GM21619 (cell line): ENCODE measurements at regions not wholly inside any gene's neighbourhood (a gene's known extent, or its start where the extent isn't known, plus 50 kb on each side); places are given as distances from the start of the nearest gene placed in this dataset.
A peak's percentile ranks its signal among the peaks of the same experiment; 100 is the strongest.

Experiments
- ATAC-seq: cut with Tn5 transposase; IDR thresholded peaks from one replicate; pipeline ENCODE4 v1.9.1; 2021; ENCODE audit not compliant: unreplicated experiment

DNA sequence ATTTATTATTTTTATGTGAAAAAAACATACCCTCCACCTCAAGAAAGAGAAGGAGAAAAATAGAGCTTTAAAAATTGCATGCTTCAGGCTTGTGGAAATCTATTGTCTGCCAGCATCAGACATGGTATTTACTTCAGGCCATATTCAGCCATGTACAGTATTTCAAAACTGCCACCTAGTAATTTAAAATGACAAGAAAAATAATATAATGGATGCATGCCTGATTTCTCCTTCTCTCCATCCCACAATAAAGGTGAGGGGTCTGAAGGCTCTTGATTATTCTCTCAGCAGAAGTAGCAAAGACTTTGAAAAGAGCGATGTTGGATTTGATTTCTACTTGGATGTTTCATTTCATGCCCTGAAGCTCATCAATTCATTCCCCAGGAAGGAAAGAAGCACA lies 250.7 kb downstream of the TBC1D4 start:
- no peak for ATAC-seq

DNA sequence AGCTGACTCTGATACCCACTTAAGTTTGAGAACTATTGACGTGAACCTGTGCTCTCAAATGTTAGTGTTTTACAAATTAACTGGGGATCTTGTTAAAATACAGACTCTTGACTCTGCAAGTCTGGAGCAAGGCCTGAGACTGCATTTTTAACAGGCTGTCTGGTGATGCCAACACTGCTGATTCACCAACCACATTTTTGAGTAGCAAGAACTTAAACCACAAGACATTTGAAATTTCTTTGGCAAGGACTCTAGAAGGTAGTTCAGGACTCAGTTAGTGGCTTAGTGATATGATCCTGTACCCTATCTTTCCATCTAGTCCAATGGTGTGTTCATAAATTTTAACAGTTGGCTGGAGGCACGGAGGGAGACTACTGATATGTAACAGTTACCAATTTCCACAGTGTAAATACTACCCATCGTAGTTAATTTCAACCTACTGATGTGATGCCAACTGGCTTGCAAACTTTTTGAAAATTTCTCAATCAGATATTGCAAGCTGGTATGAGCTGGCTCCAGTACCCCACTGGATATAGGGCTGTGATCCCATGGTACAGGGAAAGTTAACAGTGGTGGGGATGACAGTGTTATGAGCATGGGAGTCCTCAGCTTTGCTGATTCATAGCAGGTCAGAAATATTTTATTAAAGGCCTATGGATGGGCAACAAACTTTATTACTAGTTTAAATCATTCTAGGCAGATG lies 255.1 kb downstream of the TBC1D4 start:
- ATAC-seq, result no peak

DNA sequence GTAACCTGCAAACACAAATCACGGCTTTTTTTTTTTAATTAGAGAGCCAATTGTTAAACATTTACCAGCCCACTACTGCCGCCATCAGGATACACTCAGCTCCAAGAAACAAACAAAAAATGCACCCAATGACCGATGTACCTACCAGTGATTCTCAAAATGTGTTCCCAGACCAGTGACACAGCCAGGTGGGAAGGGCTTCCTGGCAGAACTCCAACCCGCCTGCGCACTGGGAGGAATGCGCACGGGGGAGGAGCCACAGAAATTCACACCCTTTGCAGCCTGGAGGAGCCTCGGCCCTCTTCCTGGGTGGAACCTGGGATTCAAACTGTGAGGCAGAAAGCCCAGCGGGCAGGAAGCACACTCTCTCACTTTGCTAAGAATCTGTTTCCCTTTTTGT lies 255.9 kb downstream of the TBC1D4 start:
- ATAC-seq, result no peak

DNA sequence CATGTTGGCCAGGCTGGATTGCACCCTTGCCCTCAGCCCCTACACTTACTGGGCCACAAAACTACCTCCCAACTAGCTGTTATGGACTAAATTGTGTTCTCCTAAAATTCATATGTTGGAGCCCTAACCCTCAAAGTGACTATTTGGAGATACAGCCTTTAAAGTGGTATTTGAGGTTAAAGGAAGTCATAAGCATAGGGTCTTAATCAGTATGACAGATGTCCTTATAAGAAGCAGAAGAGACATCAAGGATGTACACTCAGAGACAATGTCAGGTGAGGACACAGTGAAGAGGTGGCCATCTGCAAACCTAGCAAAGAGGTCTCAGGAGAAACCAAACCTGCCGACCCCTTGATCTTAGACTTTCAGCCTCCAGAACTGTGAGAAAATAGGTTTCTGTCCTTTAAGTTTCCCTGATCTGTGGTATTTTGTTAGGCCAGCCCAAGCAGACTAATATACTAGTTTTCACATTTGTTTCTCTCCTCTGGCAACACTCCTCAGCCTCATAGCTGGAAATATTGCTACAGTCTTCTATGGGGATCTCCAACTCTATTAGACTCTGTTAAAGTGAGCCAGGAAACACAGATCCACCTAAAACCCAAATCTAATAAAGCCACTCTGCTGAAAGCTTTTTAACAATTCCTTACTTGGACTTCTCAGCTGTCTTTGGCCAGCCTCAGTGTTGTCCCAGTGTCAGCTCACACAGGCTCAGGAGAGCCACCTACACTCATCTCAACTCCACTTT lies 256.5 kb downstream of the TBC1D4 start:
- ATAC-seq, result no peak

DNA sequence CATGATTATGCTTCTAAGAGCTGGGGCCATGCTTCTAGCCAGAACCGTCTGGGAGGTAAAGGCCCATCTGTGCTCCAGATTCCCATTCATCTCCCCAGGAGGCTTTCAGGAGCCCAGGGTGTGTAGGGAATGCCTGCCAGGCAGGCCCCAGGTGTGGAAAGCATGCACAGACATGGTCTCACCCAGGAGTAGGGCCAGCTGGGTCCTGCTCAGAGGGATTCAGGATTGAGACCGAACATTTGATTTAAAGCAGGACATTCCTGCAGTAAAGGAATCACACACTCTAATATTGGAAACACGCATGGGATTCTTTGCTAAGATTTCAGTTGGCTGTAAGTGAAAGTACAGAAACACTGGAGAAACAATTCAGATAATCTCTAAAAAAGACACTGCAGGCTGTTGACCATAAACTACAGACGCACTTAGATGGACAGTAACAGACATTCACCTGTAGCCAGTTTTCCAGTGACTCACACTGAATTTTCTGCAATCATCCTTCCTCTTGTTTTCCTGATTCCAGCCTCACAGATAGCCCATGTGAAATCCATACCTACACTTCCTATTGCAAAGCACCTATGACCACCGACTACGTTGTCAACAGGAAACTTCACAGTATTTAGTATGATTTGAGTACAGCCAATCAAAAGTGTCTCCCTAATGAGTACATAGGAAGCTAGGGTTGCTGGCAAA lies 257.8 kb downstream of the TBC1D4 start:
- no peak for ATAC-seq

DNA sequence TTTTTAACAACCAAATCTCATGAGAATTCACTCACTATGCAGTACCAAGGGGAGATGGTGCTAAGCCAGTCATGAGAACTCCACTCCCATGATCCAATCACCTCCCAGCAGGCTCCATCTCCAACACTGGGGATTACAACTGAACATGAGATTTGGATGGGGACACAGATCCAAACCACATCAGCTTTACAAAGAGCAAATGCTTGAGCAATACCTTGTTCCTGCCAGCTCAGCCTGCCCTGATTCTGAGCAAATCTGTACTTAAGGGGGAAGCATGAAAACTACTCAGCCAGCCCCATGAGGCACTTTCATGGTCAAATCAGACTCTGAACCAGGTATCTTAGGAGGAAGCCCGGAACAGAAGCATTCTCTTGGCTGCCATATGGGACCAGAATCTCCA lies 259.9 kb downstream of the TBC1D4 start:
- ATAC-seq, result no peak

DNA sequence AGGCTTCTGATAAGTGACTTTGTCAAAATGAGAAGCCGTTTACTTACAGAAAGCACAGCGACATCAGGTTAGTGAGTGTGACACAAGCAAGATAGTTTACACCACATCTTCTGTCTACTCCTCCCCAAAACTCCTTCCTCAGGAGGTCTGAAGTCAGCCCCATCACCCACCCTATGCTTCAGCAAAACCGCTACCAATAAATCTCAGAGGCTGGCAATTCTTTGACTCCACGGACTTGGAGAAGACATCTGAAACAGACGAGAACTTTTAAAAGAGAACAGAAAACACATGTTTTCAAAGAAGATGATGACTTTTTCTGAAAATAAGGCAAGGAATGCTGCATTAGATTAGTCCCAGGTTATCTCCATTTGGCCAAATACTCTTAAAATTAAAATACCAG lies 261.1 kb downstream of the TBC1D4 start:
- ATAC-seq, result no peak

DNA sequence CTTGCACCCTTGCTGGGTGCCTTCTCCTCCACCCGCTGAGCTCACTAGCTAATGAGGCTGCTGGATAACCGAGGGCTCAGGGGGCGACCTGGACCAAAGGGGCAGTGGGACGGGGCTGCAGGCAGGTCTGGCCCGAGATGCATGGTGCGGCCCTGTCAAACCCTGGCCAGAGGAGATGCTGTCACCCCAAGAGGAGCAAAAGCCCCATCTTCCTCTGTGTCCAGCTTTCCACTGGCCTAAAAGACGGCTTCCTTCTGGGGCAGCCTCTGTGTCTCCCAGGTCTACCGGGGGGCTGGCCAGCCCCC lies 261.8 kb downstream of the TBC1D4 start:
- ATAC-seq, result no peak

DNA sequence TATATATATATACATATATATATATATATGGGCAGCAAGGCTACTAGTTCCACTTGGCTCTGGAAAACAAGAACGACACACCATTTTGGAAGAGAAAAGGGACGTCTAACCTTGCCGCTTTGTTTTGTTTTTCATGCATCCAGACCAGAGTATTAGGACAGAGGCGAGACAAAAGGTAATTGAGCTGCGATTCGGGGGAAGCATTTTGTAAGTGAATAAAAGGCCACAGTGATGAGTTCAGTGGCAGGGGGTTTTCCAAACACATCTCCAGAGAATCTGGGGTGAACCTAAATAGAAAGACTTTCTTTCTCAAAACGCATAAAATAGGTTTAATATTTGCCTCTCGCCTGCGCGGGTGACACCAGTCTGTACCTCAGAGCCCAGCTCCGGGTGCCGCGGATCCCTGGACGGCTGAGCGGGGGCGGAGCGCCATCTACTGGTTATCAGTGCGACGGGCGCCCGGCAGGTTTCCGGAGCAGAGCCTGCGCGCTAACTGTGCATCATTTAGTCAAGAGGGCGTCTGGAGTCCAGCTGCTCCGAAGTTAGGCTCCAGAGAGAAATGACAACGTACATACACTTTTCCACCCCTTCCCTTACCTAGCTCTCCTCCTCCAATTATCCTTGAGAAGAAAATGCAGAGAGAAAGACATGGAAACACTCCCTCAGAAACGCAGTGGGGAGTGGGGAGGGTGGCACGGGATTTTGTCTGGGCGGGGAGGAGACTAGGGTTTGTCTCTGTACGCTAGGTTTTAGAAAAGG lies 262.3 kb downstream of the TBC1D4 start:
- peak; percentile 97 for ATAC-seq

DNA sequence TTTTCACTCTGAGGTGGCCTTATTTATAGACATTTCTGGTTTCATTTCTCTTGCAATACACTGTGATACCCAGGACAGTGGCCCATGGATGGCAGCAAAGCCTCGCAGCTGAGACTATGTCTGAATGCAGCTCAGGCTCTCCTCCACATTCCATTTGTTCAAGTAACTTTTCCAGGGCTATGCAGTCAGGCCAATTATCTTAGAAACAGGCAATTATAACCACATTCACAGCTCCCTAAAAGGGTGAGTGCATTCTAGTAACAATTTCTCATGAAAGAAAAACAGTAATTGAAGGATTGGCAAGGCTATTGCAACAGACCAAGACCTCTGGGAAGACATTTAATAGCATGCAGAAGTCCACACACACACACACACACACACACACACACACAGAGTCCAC lies 264.0 kb downstream of the TBC1D4 start:
- no peak for ATAC-seq

DNA sequence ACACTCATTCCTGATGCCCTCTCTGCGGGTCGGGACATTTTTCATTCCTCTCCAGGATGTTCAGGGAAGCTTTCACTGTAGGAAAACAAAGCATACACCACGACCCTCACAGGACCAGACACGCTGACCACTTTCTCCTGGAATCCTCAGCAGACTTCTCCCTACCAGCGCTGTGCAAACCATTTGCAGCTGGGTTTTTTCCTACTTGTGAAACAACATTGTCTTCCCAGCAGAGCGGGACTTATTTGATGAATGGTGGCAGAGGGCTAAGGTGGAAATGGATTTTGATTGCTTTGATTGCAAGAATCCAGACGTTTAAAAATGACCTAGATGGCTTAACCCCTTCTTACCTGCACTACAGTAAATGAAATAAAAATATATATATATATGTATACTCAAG lies 265.9 kb downstream of the TBC1D4 start:
- ATAC-seq, result no peak

DNA sequence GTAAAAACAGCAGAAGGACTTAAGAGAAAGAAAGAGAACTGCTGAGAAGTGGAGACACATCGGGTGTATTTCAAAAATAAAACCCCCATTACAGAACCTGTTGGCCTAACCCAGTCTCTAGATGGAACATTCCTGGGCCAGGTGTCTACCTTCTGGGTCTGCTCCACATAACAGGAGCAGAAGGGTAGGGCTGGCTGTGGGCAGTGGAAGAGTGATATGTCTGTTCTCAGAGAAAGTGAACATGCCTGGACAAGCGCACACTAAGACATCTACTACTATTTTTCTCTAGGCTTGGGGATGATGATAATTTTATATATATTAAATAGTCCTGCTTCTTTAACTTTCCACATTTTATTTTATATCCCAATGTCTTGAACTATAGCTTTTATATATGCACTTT lies 267.1 kb downstream of the TBC1D4 start:
- no peak for ATAC-seq

DNA sequence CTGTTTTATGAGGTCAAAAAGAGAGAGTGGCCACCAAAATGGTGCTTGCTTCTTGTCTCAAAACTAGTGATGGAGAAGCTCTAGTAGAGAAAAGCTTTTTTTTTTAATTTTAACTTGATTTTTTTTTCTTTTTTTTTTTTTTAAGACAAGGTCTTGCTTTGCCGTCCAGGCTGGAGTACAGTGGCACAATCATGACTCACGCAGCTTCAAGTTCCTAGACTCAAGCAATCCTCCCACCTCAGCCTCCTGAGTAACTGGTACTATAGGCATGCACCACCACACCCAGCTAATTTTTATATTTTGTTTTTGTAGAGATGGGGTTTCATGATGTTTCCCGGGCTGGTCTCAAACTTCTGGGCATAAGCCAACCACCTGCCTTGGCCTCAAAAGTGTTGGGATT lies 279.0 kb downstream of the TBC1D4 start:
- ATAC-seq, result no peak

DNA sequence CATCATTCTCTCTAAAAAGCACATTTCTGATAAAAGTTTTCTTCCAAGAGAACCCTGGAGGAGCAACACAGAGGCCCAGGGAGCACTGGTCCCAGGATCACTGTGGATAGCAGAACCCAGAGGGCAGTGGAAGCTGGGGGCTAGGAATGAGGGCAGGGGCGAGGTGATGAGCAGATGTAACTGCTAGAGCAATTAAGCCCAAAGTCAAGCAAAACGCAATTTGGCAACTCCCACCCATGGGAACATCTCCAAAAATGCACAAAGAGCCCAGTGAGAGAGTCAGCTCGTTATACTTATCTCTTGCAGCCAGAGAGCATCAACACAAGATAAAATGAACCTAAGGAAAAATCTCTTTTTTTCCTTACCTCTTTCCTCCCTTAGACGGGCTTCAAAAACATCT lies 284.2 kb downstream of the TBC1D4 start:
- ATAC-seq, result no peak

DNA sequence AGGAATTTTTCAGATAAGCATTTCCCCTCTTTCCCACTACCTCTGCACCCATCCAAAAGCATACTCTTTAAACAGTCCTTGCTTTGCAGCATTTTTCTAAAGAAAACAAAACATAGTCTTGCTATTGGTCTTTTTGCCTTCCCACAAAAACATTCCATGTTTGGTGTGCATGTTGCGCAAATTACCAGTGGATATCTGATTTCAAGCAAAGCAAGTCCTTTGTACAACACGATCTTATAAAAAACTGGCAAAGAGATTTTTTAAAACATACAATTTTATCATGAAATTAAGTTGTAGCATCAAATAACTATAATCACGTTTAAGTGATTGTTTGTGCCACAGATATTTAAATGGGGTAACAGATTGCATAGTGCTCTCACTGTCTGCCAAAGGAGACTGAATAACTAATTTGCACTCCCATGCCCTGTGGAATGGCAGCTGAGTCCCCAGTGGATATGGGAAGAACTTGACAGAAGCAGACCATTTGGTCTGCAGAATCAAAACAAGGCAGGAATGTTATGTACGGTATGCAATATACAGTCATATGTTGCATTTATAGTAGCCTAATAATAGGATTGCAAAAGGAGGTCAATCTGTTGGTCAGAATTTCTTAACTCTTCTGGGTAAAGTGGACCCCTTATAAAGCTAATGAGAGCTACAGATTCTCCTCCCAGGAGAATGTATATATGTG lies 285.7 kb downstream of the TBC1D4 start:
- ATAC-seq, result no peak

DNA sequence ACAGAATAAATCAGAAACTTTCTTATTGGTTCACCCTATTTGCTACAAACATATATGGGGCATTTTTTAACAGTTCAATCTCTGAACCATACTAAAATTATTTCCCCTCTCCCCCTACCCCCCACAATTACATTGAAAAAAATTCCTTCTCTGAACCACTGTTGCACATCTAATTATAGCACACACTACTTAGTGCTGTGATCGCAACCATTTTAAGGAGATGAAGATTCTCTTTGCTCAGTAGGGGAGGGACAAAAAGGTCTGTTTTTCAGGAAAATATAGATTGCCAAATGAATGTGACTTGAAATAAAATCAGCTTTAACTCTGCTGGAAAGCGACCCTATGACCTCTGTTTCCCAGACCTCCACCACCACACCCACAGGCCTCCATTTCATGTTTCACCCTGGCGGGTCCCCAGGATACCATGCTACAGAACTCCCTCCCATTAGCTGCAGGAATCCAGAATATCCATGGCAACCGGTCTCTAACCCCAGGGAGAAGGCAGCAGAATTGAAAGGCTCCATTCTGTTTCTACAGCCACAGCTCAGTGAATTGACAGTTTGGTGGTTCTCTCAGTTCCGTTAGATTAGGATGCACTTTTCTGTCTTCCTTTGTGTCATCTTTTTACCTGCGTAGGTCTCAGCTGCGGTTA lies 286.3 kb downstream of the TBC1D4 start:
- no peak for ATAC-seq

DNA sequence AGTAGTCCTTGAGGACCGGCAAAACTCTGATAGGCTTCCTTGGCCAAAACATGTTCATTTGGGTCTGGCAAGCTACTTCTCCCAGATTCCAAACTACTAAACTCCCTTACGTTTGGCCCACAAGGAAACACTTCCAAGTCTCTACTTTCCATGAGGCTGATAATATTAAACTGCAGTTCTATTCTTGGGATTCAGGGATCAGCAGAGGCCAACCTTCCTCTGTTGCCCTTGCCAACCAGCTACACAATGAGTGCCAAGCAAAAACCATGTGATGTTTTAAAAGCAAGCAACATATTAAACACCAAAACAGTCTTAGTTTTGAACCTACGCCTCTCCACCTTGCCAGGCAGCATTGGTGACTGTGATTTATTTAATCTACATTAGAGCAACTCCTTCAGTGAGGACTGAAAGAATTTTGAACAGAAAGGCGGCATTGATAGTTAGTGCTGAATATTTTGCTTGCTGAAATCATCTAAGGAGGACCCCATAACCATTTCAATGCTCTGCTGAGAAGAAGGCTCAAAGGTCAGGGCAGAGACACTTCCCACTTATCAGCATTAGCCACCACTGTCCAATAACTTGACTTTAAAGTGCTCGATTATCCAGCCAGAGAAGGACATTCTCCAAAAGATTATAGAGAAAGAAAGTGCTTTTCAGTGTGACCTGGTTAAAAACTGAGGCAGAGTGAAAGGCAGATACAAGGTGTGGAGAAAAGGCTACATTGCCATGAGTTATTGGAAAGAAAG lies 287.1 kb downstream of the TBC1D4 start:
- no peak for ATAC-seq

DNA sequence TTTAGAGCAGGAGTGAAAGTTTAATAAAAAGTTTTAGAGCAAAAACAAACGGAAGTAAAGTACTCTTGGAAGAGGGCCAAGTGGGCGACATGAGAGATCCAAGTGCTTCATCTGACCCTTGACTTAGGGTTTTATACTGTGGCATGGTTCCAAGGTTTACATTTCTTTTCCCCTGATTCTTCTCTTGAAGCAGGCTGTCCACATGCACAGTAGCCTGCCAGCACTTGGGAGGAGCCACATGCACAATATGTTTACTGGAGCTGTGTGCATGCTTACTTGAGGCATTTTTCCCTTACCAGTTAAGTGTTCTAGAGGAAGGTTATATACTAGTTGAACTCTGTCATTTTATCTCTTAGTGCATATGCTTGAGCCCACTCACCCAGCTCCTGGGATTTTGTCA lies 295.6 kb downstream of the TBC1D4 start:
- no peak for ATAC-seq

DNA sequence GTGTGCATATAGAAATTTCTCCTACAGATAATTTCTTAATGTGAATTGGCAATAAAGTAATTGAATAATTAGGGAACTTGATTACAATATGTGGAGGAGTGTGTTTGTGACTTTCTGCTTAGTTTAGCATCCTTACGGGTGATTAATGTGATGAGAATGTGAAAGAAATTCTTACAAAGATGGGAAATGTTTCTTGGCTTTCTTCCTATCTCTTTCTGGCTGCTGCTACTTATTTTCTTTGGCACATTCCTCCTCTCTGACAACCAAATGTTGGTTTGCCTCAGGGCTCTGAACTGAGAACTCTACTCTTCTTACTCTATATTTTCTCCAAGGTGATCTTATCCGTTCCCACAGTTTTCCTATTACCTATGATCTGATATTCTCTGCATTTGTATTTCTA lies 300.1 kb downstream of the TBC1D4 start:
- ATAC-seq, result no peak
